ENCODE measurements at regions not wholly inside any gene's neighbourhood (a gene's known extent, or its start where the extent isn't known, plus 50 kb on each side); places are given as distances from the start of the nearest gene placed in this dataset.
A peak's percentile ranks its signal among the peaks of the same experiment; 100 is the strongest.

DNA sequence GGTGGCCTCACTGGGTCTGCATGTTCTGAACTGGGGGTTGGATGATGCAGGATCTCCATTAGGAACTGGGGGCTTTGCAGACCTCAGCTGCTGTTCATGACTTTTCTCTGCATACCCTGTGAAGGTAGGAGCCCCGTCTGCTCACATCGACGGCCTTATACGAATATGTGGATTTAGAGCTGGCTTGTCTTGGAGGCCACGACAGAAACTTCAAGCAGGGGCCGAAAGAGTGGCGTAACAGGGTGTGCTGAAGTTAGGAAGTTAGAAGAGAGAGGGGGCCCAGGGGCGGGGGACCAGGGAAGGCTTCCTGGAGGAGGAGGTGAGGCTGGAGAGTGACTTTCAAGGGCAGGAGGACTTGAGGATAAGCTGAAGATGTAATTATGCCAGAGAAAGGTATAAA, 144.9 kb downstream of the TSN start:
- no peak for TF ChIP-seq CTCF (IDR thresholded peaks at IDR 0.05)
- TF ChIP-seq POLR2A (IDR thresholded peaks at IDR 0.05), result no peak
- no peak overlapping the region for H3K4me3 ChIP-seq
- no peaks in the 10 kb centered on the region for H3K36me3 ChIP-seq
- H3K9me3 ChIP-seq, result no peaks in the 10 kb centered on the region
- no peak for DNase-seq
- no peaks in the 10 kb centered on the region for H3K27me3 ChIP-seq
- no peaks in the 10 kb centered on the region for H3K4me1 ChIP-seq
- no peak overlapping the region for H3K27ac ChIP-seq

- no peaks in the 10 kb centered on the region for H3K9me3 ChIP-seq
- H3K4me3 ChIP-seq, result no peak overlapping the region
- H3K36me3 ChIP-seq, result no peaks in the 10 kb centered on the region
- no peak for TF ChIP-seq POLR2A (IDR thresholded peaks at IDR 0.05)
- TF ChIP-seq CTCF (IDR thresholded peaks at IDR 0.05), result no peak
- no peak overlapping the region for H3K27ac ChIP-seq
- DNase-seq, result no peak
- no peaks in the 10 kb centered on the region for H3K27me3 ChIP-seq
- no peaks in the 10 kb centered on the region for H3K4me1 ChIP-seq
Measured at GRCh38 chr2:121902171-121902591, 146.7 kb downstream of the TSN start.

- DNase-seq, result no peak
- H3K9me3 ChIP-seq, result no peaks in the 10 kb centered on the region
- H3K36me3 ChIP-seq, result no peaks in the 10 kb centered on the region
- H3K27me3 ChIP-seq, result no peaks in the 10 kb centered on the region
- TF ChIP-seq POLR2A (IDR thresholded peaks at IDR 0.05), result no peak
- TF ChIP-seq CTCF (IDR thresholded peaks at IDR 0.05), result no peak
- H3K27ac ChIP-seq, result no peak overlapping the region
- no peaks in the 10 kb centered on the region for H3K4me1 ChIP-seq
- H3K4me3 ChIP-seq, result no peak overlapping the region
Measured at GRCh38 chr2:121902616-121903015, 147.2 kb downstream of the TSN start.

DNA sequence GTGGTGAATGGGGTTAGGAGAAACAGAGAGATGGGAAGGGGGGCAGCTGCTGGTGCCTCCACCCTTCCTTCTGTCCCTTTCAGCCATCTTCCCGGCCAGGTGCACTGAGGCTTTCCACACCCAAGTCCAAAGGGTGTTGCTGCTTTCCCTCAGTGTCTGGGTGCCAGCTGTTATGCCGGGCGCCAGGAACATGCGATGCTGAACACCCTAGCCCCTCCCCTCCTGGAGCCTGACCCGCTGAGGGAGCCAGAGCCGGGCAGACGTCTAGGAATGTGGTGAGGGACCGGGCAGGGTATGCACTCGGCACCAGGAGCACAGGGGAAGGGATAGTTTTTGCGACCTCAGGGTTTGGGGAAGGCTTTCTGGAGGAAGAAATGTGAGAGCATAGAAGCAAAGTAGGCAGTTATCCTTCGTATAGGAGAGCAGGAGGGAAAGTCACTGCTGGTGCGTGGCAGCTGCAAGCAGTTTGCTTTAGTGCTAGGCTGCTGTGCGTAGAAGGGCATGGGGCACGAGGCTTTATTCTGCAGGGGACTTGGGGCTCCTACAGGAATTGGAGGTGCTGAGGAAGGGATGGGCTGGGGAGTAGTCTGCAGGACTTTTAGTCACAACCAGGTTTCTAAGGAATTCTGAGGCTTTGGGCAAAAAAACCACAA, 147.7 kb downstream of the TSN start:
- Histone ChIP-seq H3K27ac (no peak overlapping the region), H3K36me3 (no peaks in the 10 kb centered on the region), H3K27me3 (no peaks in the 10 kb centered on the region), H3K4me1 (no peaks in the 10 kb centered on the region), H3K9me3 (no peaks in the 10 kb centered on the region), H3K4me3 (no peak overlapping the region)
- TF ChIP-seq POLR2A (IDR thresholded peaks at IDR 0.05) (no peak), CTCF (IDR thresholded peaks at IDR 0.05) (no peak)
- DNase-seq, result peak in 2 of 3 donors; percentile 71 to 77

GRCh38 chr2:121904656-121905055, 149.2 kb downstream of the TSN start:
- Histone ChIP-seq H3K4me1 (no peaks in the 10 kb centered on the region), H3K4me3 (no peak overlapping the region), H3K27ac (no peak overlapping the region), H3K36me3 (no peaks in the 10 kb centered on the region), H3K9me3 (no peaks in the 10 kb centered on the region), H3K27me3 (no peaks in the 10 kb centered on the region)
- no peak for TF ChIP-seq POLR2A (IDR thresholded peaks at IDR 0.05)
- TF ChIP-seq CTCF (IDR thresholded peaks at IDR 0.05), result no peak
- DNase-seq, result no peak

GRCh38 chr2:121905201-121905600, 149.8 kb downstream of the TSN start:
- Histone ChIP-seq H3K36me3 (no peaks in the 10 kb centered on the region), H3K4me1 (no peaks in the 10 kb centered on the region), H3K4me3 (no peak overlapping the region), H3K27ac (no peak overlapping the region), H3K9me3 (no peaks in the 10 kb centered on the region), H3K27me3 (no peaks in the 10 kb centered on the region)
- DNase-seq, result no peak
- TF ChIP-seq CTCF (IDR thresholded peaks at IDR 0.05), result no peak
- no peak for TF ChIP-seq POLR2A (IDR thresholded peaks at IDR 0.05)

All from Peyer's patch (tissue), 4 donors.